Smooth muscle cell (in vitro differentiated cells): ENCODE measurements at regions not wholly inside any gene's neighbourhood (a gene's known extent, or its start where the extent isn't known, plus 50 kb on each side); places are given as distances from the start of the nearest gene placed in this dataset.

ENCODE experiments used
- DNase-seq: peaks from one replicate; lab custom pipeline; 2025; ENCODE audit not compliant: unreplicated experiment; lab: John Stamatoyannopoulos, UW
- H2AFZ ChIP-seq: fragments of 200-600 bp; sonication (generic); 2 replicates; pipeline ENCODE4 v1.6.0; 2016; ENCODE audit warnings: antibody characterized with exemption, low read depth, mild to moderate bottlenecking
- H3F3A ChIP-seq: fragments of 200-600 bp; sonication (generic); 2 replicates; pipeline ENCODE4 v1.6.0; 2017; ENCODE audit warnings: antibody characterized with exemption, low read depth
- H3K27ac ChIP-seq: fragments of 200-600 bp; sonication (generic); 2 replicates; pipeline ENCODE4 v1.5.1; 2016; ENCODE audit warnings: low read depth, mild to moderate bottlenecking
- H3K27me3 ChIP-seq: fragments of 200-600 bp; sonication (generic); 2 replicates; pipeline ENCODE4 v1.6.1; 2016; ENCODE audit warnings: low read depth, mild to moderate bottlenecking
- H3K36me3 ChIP-seq: fragments of 200-600 bp; sonication (generic); 2 replicates; pipeline ENCODE4 v1.5.1; 2016; ENCODE audit warnings: low read depth
- H3K4me1 ChIP-seq: fragments of 200-600 bp; sonication (generic); 2 replicates; pipeline ENCODE4 v1.5.1; 2016; ENCODE audit warnings: low read depth
- H3K4me2 ChIP-seq: fragments of 200-600 bp; sonication (generic); 2 replicates; pipeline ENCODE4 v1.6.0; 2016; ENCODE audit warnings: mild to moderate bottlenecking
- H3K4me3 ChIP-seq: fragments of 200-600 bp; sonication (generic); 2 replicates; pipeline ENCODE4 v1.5.1; 2016; ENCODE audit warnings: mild to moderate bottlenecking
- H3K79me2 ChIP-seq: fragments of 200-600 bp; sonication (generic); 2 replicates; pipeline ENCODE4 v1.6.0; 2016; ENCODE audit warnings: low read depth, mild to moderate bottlenecking
- H3K9ac ChIP-seq: fragments of 200-600 bp; sonication (generic); 2 replicates; pipeline ENCODE4 v1.6.0; 2016; ENCODE audit warnings: low read depth
- H3K9me3 ChIP-seq: fragments of 200-600 bp; sonication (generic); replicated peaks from 2 replicates; pipeline ENCODE4 v1.5.1; 2016; ENCODE audit warnings: low read depth
- H4K20me1 ChIP-seq: fragments of 200-600 bp; sonication (generic); 2 replicates; pipeline ENCODE4 v1.6.0; 2016; ENCODE audit warnings: low read depth
- WGBS: methylation state at CpG from one replicate; pipeline ENCODE4 v1.1.7; 2016; ENCODE audit warnings: low lambda C conversion rate; 5-methylcytosine and 5-hydroxymethylcytosine counted together
- TF ChIP-seq, protein P1 (sequence below): fragments of 200-600 bp; sonication (generic); IDR thresholded peaks from 2 replicates; pipeline ENCODE4 v1.5.1; 2017; ENCODE audit warnings: borderline replicate concordance, mild to moderate bottlenecking, antibody characterized with exemption; ENCODE audit not compliant: insufficient read depth, poor library complexity, severe bottlenecking

DNA sequence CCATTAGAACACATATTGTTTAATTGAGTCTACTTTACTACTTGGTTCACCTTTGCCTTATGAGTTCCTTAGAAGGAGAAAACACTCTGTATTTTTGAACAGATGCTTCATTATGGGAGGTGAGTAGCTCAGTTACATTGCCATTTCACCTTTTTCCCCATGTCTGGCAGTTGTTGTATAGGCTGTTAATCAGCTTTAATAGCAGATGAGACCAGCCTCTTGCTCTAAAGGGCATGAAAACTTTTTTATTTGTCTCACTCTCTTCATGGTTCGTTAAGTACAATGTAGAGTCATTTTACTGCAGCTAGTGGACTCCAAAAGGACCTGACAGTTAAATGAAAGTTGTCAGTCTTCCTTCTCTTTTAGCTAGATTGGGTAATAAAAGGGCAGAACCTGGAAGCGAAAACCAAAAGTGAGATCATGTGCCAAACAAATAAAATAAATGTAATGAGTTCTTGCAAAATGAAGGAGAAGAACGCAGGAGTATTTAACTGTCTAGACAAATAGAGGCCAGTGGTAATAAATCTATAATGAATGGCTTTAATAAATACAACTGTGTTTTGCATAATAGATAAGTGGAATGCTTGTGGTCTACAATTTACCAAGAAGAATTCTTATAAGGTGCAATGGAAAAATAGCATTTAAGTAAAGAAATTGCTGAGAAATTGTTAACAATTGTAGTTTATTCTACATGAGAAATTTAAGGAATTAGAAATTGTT is 180.0 kb upstream of the NEGR1 start:
- no peaks in the 10 kb centered on the region for H3K36me3 ChIP-seq
- no peak overlapping the region for H3K4me2 ChIP-seq
- H3K79me2 ChIP-seq, result no peaks in the 10 kb centered on the region
- no peaks in the 10 kb centered on the region for H3F3A ChIP-seq
- TF ChIP-seq, protein P1, sequence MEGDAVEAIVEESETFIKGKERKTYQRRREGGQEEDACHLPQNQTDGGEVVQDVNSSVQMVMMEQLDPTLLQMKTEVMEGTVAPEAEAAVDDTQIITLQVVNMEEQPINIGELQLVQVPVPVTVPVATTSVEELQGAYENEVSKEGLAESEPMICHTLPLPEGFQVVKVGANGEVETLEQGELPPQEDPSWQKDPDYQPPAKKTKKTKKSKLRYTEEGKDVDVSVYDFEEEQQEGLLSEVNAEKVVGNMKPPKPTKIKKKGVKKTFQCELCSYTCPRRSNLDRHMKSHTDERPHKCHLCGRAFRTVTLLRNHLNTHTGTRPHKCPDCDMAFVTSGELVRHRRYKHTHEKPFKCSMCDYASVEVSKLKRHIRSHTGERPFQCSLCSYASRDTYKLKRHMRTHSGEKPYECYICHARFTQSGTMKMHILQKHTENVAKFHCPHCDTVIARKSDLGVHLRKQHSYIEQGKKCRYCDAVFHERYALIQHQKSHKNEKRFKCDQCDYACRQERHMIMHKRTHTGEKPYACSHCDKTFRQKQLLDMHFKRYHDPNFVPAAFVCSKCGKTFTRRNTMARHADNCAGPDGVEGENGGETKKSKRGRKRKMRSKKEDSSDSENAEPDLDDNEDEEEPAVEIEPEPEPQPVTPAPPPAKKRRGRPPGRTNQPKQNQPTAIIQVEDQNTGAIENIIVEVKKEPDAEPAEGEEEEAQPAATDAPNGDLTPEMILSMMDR, result no peak
- H3K4me1 ChIP-seq, result no peaks in the 10 kb centered on the region
- H3K9me3 ChIP-seq, result no peaks in the 10 kb centered on the region
- no peak overlapping the region for H2AFZ ChIP-seq
- DNase-seq, result no peak
- no peak overlapping the region for H3K9ac ChIP-seq
- no peak overlapping the region for H3K4me3 ChIP-seq
- H4K20me1 ChIP-seq, result no peaks in the 10 kb centered on the region
- no peak overlapping the region for H3K27ac ChIP-seq
- WGBS, result 83% methylated on average over 3 of the region's 3 CpGs
- H3K27me3 ChIP-seq, result no peaks in the 10 kb centered on the region

- Histone ChIP-seq H3K9me3 (no peaks in the 10 kb centered on the region), H2AFZ (peak overlapping the region; percentile 12)
Observed at GRCh38 chr1:72442262-72442661, 159.9 kb upstream of the NEGR1 start.

GRCh38 chr1:72439036-72439435 is 156.7 kb upstream of the NEGR1 start:
- Histone ChIP-seq H4K20me1 (no peaks in the 10 kb centered on the region), H3K27ac (no peak overlapping the region), H3K79me2 (no peaks in the 10 kb centered on the region), H3K4me2 (no peak overlapping the region), H3F3A (no peaks in the 10 kb centered on the region), H3K9ac (no peak overlapping the region), H3K4me1 (no peaks in the 10 kb centered on the region), H2AFZ (no peak overlapping the region), H3K27me3 (no peaks in the 10 kb centered on the region), H3K36me3 (no peaks in the 10 kb centered on the region), H3K9me3 (no peaks in the 10 kb centered on the region), H3K4me3 (no peak overlapping the region)
- TF ChIP-seq, protein P1, result no peak
- WGBS, result 81% methylated on average over 1 of the region's 1 CpG
- DNase-seq, result no peak

More at GRCh38 chr1:72442262-72442661, 159.9 kb upstream of the NEGR1 start:
- TF ChIP-seq, protein P1, result no peak
- Histone ChIP-seq H4K20me1 (no peaks in the 10 kb centered on the region), H3K9ac (no peak overlapping the region), H3K4me2 (no peak overlapping the region), H3F3A (no peaks in the 10 kb centered on the region), H3K4me3 (no peak overlapping the region), H3K27me3 (no peaks in the 10 kb centered on the region), H3K79me2 (no peaks in the 10 kb centered on the region), H3K36me3 (no peaks in the 10 kb centered on the region), H3K4me1 (no peaks in the 10 kb centered on the region), H3K27ac (no peak overlapping the region)
- no peak for DNase-seq
- WGBS, result 81% methylated on average over 3 of the region's 3 CpGs

- H3K9me3 ChIP-seq, result no peaks in the 10 kb centered on the region
- no peak overlapping the region for H2AFZ ChIP-seq
- TF ChIP-seq, protein P1, result no peak
- no peaks in the 10 kb centered on the region for H3K36me3 ChIP-seq
- no peaks in the 10 kb centered on the region for H3K27me3 ChIP-seq
- H3K27ac ChIP-seq, result no peak overlapping the region
- H3K4me1 ChIP-seq, result no peaks in the 10 kb centered on the region
- no peak overlapping the region for H3K4me3 ChIP-seq
- H3K9ac ChIP-seq, result no peak overlapping the region
- WGBS, result 94% methylated on average over 1 of the region's 1 CpG
- H3F3A ChIP-seq, result no peaks in the 10 kb centered on the region
- H3K79me2 ChIP-seq, result no peaks in the 10 kb centered on the region
- DNase-seq, result no peak
- H3K4me2 ChIP-seq, result no peak overlapping the region
- H4K20me1 ChIP-seq, result no peaks in the 10 kb centered on the region
Observed at GRCh38 chr1:72438270-72438669, 155.9 kb upstream of the NEGR1 start.
